PC-3 (cell line): ENCODE measurements at regions not wholly inside any gene's neighbourhood (a gene's known extent, or its start where the extent isn't known, plus 50 kb on each side); places are given as distances from the start of the nearest gene placed in this dataset.

Experiments used
- EZH2 ChIP-seq: fragments of 300-600 bp; sonication (generic); IDR thresholded peaks from one replicate; pipeline ENCODE4 v1.6.1; 2017; ENCODE audit warnings: antibody characterized with exemption, mild to moderate bottlenecking, low read length; ENCODE audit not compliant: unreplicated experiment
- EZH2phosphoT487 ChIP-seq: fragments of 300-600 bp; sonication (generic); IDR thresholded peaks from 2 replicates; pipeline ENCODE4 v1.6.1; 2018; ENCODE audit warnings: mild to moderate bottlenecking, antibody characterized with exemption, low read length, borderline replicate concordance

DNA sequence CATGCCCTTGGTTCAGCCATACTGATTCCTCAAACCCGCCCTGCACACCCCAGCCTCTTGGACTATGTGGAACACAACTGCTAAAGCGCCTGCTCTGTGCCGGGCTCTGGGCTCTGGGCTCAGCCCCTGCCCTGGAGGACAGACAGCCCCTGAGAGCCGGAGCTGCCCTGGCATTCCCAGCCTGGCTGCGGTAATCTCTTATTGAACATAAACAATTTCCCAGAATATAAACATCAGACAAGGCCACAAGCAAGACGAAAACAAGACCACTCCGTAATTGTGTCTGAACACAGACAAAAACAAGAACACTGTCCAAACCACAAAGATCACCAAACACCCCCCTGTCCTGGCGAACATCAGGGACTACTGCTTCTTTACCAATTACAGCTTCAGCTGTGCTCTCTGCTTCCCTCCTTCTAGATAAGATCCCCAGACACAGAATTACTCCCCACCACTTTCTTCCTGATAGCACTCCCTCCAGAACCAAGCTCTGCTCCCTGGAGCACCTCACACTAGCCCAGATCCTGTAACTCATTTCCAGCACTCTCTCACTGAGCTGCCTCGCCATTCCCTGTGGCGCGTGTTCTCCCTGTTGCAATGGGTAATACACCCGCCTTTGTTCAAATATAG is 57.1 kb upstream of the TLE3 start:
- TF ChIP-seq EZH2: no peak
- no peak for TF ChIP-seq EZH2phosphoT487
